HG02973 (cell line): ENCODE measurements at regions not wholly inside any gene's neighbourhood (a gene's known extent, or its start where the extent isn't known, plus 50 kb on each side); places are given as distances from the start of the nearest gene placed in this dataset.

Source experiments
- ATAC-seq: cut with Tn5 transposase; IDR thresholded peaks from one replicate; pipeline ENCODE4 v1.9.1; 2021; ENCODE audit warnings: moderate library complexity; ENCODE audit not compliant: unreplicated experiment

DNA sequence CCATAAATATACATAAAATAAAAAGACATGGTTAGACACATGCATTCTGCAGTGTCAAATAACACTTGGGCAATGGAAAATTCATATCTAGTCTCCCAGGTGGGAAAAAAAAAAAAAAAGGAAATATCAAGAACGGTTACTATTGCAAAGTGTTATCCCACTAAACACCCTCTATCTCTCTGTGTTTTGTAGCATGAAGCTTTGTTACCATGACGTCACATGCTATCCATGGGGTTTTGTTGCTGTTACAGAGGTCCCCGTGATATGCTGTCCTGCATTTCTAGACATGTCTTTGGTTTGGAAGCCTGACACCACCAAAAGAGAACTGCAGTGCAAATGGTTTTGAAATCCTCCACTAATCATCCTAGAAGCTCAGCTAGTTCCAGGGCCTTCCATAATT lies 50.7 kb upstream of the TLR3 start:
- ATAC-seq: no peak

GRCh38 chr4:186018784-186019183 lies 50.2 kb upstream of the TLR3 start:
- ATAC-seq: no peak
